Omental fat pad (tissue), 3 donors: ENCODE measurements at regions not wholly inside any gene's neighbourhood (a gene's known extent, or its start where the extent isn't known, plus 50 kb on each side); places are given as distances from the start of the nearest gene placed in this dataset.
A peak's percentile ranks its signal among the peaks of the same experiment; 100 is the strongest.

Source experiments
- ATAC-seq: fragments of 150-250 bp; one replicate; pipeline ENCODE4 v1.9.1; 2016; ENCODE audit warnings: mild to moderate bottlenecking, moderate library complexity; ENCODE audit not compliant: low FRiP score
- DNase-seq: peaks from one replicate; pipeline ENCODE4 v3.0.0-alpha.2; 2019; ENCODE audit warnings: low spot score
- TF ChIP-seq, protein P1 (sequence below), 3 donors: fragments of 450-650 bp; IDR thresholded peaks; one replicate each; pipeline ENCODE4 v1.5.1; 2016 to 2017; ENCODE audit warnings: antibody characterized with exemption in 3 of 3, mild to moderate bottlenecking in 3 of 3, moderate library complexity in 2 of 3

DNA sequence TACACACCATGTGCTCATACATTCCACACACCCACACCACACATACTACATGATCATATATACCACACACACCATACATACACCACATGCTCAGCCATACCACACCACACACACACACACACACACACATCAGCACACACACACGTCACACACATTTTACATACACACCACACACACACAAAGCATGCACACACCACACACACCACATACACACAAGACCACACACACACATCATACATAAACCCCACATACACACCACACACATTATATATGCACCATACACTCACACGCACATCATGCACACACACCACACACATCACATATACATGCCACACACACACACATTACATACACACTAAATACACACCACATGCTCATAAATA is 124.5 kb upstream of the ERG start:
- DNase-seq: no peak
- no peak for ATAC-seq
- TF ChIP-seq, protein P1, sequence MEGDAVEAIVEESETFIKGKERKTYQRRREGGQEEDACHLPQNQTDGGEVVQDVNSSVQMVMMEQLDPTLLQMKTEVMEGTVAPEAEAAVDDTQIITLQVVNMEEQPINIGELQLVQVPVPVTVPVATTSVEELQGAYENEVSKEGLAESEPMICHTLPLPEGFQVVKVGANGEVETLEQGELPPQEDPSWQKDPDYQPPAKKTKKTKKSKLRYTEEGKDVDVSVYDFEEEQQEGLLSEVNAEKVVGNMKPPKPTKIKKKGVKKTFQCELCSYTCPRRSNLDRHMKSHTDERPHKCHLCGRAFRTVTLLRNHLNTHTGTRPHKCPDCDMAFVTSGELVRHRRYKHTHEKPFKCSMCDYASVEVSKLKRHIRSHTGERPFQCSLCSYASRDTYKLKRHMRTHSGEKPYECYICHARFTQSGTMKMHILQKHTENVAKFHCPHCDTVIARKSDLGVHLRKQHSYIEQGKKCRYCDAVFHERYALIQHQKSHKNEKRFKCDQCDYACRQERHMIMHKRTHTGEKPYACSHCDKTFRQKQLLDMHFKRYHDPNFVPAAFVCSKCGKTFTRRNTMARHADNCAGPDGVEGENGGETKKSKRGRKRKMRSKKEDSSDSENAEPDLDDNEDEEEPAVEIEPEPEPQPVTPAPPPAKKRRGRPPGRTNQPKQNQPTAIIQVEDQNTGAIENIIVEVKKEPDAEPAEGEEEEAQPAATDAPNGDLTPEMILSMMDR (IDR thresholded peaks at IDR 0.05): no peak

DNA sequence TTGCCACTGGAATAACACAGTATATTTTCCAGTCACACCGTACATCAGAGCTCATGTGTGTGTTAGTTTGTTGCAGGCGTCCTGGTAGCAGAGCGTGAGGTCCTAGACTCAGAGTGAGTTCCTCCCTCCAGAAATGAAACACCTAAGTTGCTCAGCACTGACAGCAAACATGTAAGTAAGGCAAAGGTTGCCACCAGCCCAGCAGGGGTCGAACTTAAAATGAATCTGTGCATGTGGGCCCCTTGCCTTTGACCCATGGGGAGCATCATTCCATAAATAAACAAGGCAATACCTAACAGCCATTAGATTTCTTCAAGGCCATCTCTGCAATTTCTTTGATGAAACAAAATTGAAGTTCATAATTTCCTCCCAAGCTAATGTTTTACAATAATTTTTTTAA is 125.3 kb upstream of the ERG start:
- ATAC-seq (peak; percentile 42), DNase-seq (no peak)
- TF ChIP-seq, protein P1 (IDR thresholded peaks at IDR 0.05): no peak

DNA sequence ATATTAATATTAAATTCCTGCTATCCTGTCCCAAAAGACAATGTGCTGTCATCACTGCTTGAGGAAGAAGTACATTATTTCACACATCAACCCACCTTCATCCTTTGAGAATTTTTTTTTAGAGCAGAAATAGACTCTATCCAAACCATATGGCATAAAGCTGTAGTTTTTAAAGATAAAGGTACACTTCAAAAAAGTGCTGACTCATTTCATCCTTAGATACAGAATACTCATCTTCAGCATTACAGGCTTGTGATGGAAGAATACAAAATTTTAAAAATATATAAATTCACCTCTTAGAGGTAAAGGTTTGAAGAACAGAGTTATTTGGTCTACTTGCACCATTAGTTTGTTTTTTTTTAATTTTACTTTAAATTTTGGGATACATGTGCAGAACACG is 126.7 kb upstream of the ERG start:
- TF ChIP-seq, protein P1 (IDR thresholded peaks at IDR 0.05): no peak
- DNase-seq (no peak), ATAC-seq (no peak)

DNA sequence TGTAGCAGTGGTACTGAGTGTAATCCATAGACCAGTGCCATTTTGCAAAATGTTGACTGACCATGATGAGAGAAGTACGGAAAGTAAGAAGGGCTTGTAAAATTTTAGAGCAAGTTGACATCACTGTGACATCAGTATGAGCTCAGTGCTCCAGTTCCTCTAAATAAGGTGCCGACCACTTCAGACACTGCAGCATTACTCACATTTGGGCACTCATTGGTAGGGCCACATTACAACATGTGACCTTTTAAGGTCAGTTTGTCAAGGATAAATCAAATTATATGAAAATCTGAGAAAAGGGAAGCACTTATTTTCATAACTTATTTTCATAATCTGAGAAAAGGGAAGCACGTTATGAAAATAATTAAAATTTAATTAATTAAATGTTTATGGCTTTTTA is 128.0 kb upstream of the ERG start:
- DNase-seq (no peak), ATAC-seq (no peak)
- TF ChIP-seq, protein P1 (IDR thresholded peaks at IDR 0.05): no peak

DNA sequence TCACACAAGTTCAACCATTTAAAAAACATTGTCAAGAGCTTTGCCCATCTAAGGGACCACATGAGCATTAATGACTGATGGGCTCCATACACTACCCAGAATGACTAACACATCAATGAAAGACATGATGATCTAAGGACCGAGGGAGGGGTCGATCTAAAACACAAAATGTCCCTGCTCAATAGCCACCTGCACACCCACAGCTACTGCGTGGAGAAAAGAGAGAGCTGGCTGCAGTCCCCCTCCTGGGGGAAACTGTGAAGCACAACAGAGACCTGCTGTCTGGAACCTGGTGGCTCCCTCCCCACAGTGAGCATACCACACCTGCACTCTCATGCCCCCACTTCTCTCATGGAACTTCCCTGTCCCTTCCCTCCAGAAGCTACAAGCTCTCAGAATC is 130.1 kb upstream of the ERG start:
- DNase-seq (no peak), ATAC-seq (no peak)

DNA sequence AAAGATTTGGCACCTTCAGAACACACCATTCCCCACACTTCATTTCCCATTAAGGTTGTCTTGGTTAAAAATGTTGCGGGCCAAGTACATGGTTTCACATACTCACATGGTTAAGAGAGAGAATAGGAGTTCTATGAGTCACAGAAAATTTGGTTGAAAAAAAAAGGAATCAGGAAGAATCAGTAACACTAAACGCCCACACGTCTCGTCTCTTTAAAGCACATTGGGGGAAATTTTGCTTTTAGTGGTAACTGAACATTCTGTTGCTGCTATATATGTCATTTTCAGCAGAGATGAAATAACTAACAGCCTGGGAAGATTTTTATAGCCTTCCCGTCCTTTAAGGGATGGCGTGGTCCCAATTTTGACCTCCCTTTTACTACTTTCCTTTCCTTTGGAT is 132.9 kb upstream of the ERG start:
- DNase-seq (no peak), ATAC-seq (no peak)
- TF ChIP-seq, protein P1 (IDR thresholded peaks at IDR 0.05): no peak

More for the DNA sequence above, 130.1 kb upstream of the ERG start:
- TF ChIP-seq, protein P1 (IDR thresholded peaks at IDR 0.05): no peak

DNA sequence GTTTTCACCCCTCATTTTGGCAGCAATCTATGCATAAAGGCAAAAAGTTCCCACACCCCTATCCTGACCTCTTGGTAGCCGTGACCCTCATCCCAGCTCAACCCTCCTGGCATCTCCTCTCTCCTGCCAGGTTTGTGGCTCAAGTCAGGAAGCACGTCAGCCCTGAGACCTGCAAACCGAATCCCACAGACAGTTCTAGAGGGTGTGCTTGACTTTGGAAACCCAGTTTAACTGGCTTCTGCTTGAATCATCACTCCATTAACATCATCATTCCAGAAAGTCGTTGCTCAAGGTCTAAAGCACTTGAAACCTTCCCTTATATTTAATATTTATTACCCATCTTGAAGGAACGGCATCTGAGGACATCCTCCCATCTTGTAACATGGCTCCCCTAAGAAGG is 133.4 kb upstream of the ERG start:
- ATAC-seq: peak; percentile 37
- DNase-seq: no peak
- TF ChIP-seq, protein P1 (IDR thresholded peaks at IDR 0.05): no peak
